Endodermal cell (in vitro differentiated cells): ENCODE measurements at regions not wholly inside any gene's neighbourhood (a gene's known extent, or its start where the extent isn't known, plus 50 kb on each side); places are given as distances from the start of the nearest gene placed in this dataset.

Source experiments
- DNase-seq: peaks from one replicate; pipeline ENCODE4 v3.0.0-alpha.2; 2017
- H3K27ac ChIP-seq: 2 replicates; pipeline ENCODE4 v1.5.1; 2013; ENCODE audit warnings: mild to moderate bottlenecking, low read depth, low read length, moderate library complexity
- H3K27me3 ChIP-seq: 2 replicates; pipeline ENCODE4 v1.6.1; 2013; ENCODE audit warnings: mild to moderate bottlenecking, low read length, moderate library complexity; ENCODE audit not compliant: insufficient read depth, control insufficient read depth, poor library complexity, severe bottlenecking
- H3K36me3 ChIP-seq: 2 replicates; pipeline ENCODE4 v1.7.0; 2013; ENCODE audit warnings: mild to moderate bottlenecking, low read length, moderate library complexity; ENCODE audit not compliant: control insufficient read depth, insufficient read depth
- H3K4me1 ChIP-seq: one replicate; pipeline ENCODE4 v1.7.0; 2013; ENCODE audit warnings: low read length; ENCODE audit not compliant: control insufficient read depth, insufficient read depth
- H3K4me3 ChIP-seq: 2 replicates; pipeline ENCODE4 v1.5.1; 2013; ENCODE audit warnings: mild to moderate bottlenecking, low read length, moderate library complexity
- H3K9ac ChIP-seq: 2 replicates; pipeline ENCODE4 v1.6.1; 2013; ENCODE audit warnings: mild to moderate bottlenecking, low read length, moderate library complexity; ENCODE audit not compliant: poor library complexity, severe bottlenecking; ENCODE audit errors: extremely low read depth
- H3K9me3 ChIP-seq: 2 replicates; pipeline ENCODE4 v1.6.1; 2013; ENCODE audit warnings: mild to moderate bottlenecking, low read length, moderate library complexity; ENCODE audit not compliant: control insufficient read depth
- H3K27ac Mint-ChIP-seq: 2 replicates; pipeline ENCODE4 v1.8.0; 2020; ENCODE audit warnings: mixed read lengths
- H3K27me3 Mint-ChIP-seq: 2 replicates; pipeline ENCODE4 v1.8.0; 2021; ENCODE audit warnings: mild to moderate bottlenecking, mixed read lengths; ENCODE audit not compliant: insufficient read depth
- H3K36me3 Mint-ChIP-seq: 2 replicates; pipeline ENCODE4 v1.8.0; 2020; ENCODE audit warnings: low read depth, mixed read lengths
- H3K4me1 Mint-ChIP-seq: 2 replicates; pipeline ENCODE4 v1.8.0; 2020; ENCODE audit warnings: mixed read lengths
- H3K4me3 Mint-ChIP-seq: 2 replicates; pipeline ENCODE4 v1.8.0; 2020; ENCODE audit warnings: mild to moderate bottlenecking, moderate library complexity, mixed read lengths
- H3K9me3 Mint-ChIP-seq: 2 replicates; pipeline ENCODE4 v1.8.0; 2020; ENCODE audit warnings: mild to moderate bottlenecking, mixed read lengths
- WGBS, 2 experiments: methylation state at CpG; one replicate each; pipeline versions ENCODE4 v1.1.5 to v1.1.7; 2013; ENCODE audit warnings: missing lambda C conversion rate in 2 of 2, mixed read lengths in 1 of 2; ENCODE audit not compliant: insufficient coverage in 1 of 2, insufficient read length in 1 of 2; 5-methylcytosine and 5-hydroxymethylcytosine counted together
- TF ChIP-seq, protein P1 (sequence below): fragments of 200-600 bp; sonication (generic); conservative IDR thresholded peaks from 2 replicates; pipeline ENCODE4 v1.5.0; 2021; ENCODE audit warnings: antibody characterized with exemption, mild to moderate bottlenecking

DNA sequence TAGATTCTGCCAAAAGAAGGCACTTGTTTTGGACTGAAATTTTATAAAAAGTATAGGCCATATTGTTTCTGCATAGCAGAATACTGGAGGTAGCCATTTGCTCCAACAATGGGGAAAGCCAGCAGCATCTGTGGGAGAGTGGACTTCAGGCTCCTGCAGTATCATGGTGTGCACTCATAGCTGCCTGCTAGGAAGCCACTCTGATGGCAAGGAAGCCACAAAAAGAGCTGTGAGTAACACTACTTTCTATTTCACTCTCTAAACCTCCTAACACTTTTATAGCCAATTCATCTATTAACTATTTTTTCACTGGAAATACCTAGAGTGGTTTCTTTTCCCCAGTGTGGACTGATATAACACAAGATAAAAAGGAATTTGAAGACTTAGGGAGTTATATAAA lies 144.4 kb upstream of the KCNJ3 start:
- H3K4me1 Mint-ChIP-seq = peaks cover 2% of the 10 kb centered on the region
- H3K4me3 Mint-ChIP-seq = no peak overlapping the region
- H3K36me3 Mint-ChIP-seq = no peaks in the 10 kb centered on the region
- no peak for DNase-seq
- H3K9me3 Mint-ChIP-seq = peaks cover 5% of the 10 kb centered on the region
- no peak overlapping the region for H3K4me3 ChIP-seq
- H3K27ac Mint-ChIP-seq = no peak overlapping the region
- H3K36me3 ChIP-seq = no peaks in the 10 kb centered on the region
- TF ChIP-seq, protein P1, sequence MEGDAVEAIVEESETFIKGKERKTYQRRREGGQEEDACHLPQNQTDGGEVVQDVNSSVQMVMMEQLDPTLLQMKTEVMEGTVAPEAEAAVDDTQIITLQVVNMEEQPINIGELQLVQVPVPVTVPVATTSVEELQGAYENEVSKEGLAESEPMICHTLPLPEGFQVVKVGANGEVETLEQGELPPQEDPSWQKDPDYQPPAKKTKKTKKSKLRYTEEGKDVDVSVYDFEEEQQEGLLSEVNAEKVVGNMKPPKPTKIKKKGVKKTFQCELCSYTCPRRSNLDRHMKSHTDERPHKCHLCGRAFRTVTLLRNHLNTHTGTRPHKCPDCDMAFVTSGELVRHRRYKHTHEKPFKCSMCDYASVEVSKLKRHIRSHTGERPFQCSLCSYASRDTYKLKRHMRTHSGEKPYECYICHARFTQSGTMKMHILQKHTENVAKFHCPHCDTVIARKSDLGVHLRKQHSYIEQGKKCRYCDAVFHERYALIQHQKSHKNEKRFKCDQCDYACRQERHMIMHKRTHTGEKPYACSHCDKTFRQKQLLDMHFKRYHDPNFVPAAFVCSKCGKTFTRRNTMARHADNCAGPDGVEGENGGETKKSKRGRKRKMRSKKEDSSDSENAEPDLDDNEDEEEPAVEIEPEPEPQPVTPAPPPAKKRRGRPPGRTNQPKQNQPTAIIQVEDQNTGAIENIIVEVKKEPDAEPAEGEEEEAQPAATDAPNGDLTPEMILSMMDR = no peak
- no peaks in the 10 kb centered on the region for H3K4me1 ChIP-seq
- no peaks in the 10 kb centered on the region for H3K9me3 ChIP-seq
- no peak overlapping the region for H3K9ac ChIP-seq
- no peak overlapping the region for H3K27ac ChIP-seq
- H3K27me3 Mint-ChIP-seq = no peaks in the 10 kb centered on the region
- H3K27me3 ChIP-seq = no peaks in the 10 kb centered on the region

DNA sequence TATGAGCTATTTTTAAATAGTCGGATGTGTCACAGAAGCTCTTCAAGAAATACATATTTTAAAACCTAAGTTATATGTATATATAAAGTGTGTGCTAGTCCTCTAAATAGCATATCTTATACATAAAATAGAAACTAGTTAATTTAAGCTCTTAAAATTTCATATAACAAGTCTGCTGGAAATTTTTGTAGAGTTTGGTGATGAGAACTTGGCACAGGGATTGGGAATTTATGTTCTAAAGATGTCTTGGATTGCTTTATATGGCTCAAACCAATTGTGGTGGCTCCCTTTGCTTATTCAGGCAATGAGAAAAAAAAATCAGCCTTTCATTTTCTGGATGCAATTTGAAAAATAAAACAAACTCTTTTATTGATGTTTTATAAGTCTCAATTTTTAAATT lies 142.8 kb upstream of the KCNJ3 start:
- DNase-seq = no peak
- no peak overlapping the region for H3K27ac ChIP-seq
- TF ChIP-seq, protein P1 = no peak
- Mint-ChIP-seq H3K9me3 (peaks cover 5% of the 10 kb centered on the region), H3K27ac (no peak overlapping the region), H3K4me3 (no peak overlapping the region), H3K27me3 (no peaks in the 10 kb centered on the region), H3K36me3 (no peaks in the 10 kb centered on the region), H3K4me1 (peaks cover 2% of the 10 kb centered on the region)
- no peak overlapping the region for H3K4me3 ChIP-seq
- H3K9me3 ChIP-seq = no peaks in the 10 kb centered on the region
- no CpG with 5 or more reads among the region's 1 CpG for WGBS, 2 experiments
- H3K9ac ChIP-seq = no peak overlapping the region
- H3K27me3 ChIP-seq = no peaks in the 10 kb centered on the region
- H3K4me1 ChIP-seq = no peaks in the 10 kb centered on the region
- no peaks in the 10 kb centered on the region for H3K36me3 ChIP-seq

DNA sequence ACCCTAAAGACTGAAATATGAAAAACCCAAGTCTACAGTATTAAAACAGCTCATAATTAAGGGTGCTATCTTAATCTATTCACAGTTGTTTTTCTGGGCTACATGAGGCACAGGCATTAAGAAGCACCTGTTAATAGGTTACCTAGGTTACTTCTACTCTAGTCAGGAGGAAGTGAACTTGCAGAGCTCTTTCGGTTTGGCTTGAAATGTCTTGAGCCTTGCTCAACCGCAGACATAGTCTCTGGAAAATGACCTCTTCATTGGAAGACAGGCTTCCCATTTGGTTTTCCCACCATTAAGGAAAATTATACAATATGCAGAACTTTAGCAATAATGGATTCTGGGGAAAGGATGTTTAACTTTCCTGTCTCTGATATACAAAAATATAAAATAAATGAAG lies 142.3 kb upstream of the KCNJ3 start:
- Mint-ChIP-seq H3K9me3 (peaks cover 5% of the 10 kb centered on the region), H3K27ac (no peak overlapping the region), H3K36me3 (no peaks in the 10 kb centered on the region), H3K4me3 (no peak overlapping the region), H3K27me3 (no peaks in the 10 kb centered on the region), H3K4me1 (peaks cover 2% of the 10 kb centered on the region)
- H3K27me3 ChIP-seq = no peaks in the 10 kb centered on the region
- H3K9ac ChIP-seq = no peak overlapping the region
- H3K9me3 ChIP-seq = no peaks in the 10 kb centered on the region
- no peak overlapping the region for H3K4me3 ChIP-seq
- 94% methylated on average over 2 of the region's 2 CpGs; no CpG with 5 or more reads in 1 of the 2 experiments for WGBS, 2 experiments
- no peak overlapping the region for H3K27ac ChIP-seq
- no peaks in the 10 kb centered on the region for H3K36me3 ChIP-seq
- H3K4me1 ChIP-seq = no peaks in the 10 kb centered on the region
- TF ChIP-seq, protein P1 = no peak
- no peak for DNase-seq
